GM12872 (cell line): ENCODE measurements at regions not wholly inside any gene's neighbourhood (a gene's known extent, or its start where the extent isn't known, plus 50 kb on each side); places are given as distances from the start of the nearest gene placed in this dataset.

Experiments used
- TF ChIP-seq, protein P1 (sequence below): IDR thresholded peaks from 3 replicates; pipeline ENCODE4 v1.5.1; 2011; ENCODE audit warnings: low read depth, mild to moderate bottlenecking, low read length, moderate library complexity; ENCODE audit not compliant: insufficient read depth

DNA sequence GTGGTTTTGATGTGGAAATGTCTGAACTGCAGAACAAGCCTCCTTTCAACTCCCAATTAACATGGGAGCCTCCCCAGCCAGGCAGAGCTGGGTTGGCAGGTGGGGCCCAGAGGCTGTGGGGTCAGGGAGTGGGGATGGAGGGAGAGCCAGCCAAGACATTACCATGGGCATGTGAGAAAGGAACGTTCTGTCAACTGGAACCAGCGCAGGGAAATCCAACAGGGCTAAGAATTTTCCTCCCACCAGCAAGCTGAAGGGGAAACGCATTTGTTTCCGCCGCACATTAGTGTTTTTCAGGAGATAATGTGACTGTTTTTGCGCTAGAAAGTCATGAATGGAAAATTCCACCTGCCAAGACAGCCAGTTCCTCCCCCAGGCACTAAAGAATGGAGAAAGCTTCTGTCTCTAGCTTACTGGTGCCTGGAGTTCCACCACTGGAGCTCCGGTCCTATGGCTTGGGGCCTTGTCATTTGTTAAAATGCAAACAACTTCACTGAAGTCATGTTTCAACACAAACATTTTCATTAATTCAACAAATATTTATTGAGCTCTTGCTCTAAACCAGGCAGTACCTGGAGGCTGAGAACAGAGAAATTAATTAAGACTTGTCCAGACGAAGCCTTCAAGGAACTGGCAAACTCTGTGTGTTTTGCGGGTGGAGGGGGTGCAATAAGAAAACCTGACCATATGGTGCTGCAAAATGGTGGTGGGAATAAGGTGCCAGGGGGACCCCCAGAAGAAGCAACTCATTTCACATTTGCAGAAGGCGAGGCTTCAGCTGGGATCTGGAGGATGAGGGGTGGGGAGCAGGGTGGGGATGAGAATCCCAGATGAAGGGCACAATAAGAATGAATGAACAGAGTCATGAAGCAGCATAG lies 305.1 kb downstream of the MATN1 start:
- TF ChIP-seq, protein P1, sequence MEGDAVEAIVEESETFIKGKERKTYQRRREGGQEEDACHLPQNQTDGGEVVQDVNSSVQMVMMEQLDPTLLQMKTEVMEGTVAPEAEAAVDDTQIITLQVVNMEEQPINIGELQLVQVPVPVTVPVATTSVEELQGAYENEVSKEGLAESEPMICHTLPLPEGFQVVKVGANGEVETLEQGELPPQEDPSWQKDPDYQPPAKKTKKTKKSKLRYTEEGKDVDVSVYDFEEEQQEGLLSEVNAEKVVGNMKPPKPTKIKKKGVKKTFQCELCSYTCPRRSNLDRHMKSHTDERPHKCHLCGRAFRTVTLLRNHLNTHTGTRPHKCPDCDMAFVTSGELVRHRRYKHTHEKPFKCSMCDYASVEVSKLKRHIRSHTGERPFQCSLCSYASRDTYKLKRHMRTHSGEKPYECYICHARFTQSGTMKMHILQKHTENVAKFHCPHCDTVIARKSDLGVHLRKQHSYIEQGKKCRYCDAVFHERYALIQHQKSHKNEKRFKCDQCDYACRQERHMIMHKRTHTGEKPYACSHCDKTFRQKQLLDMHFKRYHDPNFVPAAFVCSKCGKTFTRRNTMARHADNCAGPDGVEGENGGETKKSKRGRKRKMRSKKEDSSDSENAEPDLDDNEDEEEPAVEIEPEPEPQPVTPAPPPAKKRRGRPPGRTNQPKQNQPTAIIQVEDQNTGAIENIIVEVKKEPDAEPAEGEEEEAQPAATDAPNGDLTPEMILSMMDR = no peak

DNA sequence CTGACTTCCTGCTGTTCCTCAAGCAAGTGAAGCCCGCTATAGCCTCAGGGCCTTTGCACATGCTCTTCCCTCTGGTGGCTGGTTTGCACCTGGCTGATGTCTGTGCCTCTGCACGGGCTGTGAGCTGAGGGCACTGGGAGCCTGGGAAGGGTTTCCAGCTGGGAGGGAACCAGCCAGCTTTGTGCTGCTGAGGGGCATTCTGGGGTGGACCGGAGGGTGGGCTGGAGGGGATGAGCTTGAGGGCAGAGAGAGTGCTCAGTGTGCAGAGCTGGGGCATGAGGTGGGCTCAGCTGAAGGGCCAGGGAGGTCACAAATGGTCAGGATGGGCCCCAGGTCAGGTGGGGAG lies 305.7 kb downstream of the MATN1 start:
- TF ChIP-seq, protein P1 = no peak

DNA sequence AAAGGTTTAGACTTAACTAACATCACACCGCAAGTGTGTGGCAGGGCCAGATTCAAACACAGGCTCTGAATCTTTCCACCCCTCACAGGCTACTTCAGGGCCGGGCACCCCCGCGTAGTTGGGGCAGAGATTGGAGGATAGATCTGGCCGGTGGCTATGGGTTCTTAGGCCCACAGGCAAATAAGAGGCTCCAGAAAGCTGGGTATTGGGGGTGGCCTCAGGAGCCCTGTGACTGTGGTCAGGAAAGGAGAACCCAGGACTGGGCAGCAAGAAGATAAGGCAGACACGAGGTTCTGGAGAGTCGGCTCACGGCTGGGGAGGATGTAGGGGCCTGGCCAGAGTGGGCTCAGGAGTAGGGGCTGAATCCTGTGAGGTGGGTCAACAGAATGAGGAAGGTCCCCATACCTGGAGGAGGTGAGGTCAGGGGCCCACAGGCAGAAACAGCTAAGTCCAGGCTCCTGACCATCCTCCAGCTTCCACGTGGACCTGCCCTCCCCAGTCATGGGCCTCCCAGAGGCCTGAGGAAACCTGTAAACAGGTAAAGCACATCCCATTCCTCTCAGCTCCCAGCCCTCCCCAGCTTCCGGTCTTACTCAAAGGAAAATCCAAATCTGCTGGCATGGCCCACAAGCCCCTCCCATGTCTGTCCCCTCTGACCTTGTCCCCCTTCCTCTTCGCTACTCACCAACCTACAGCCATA lies 306.2 kb downstream of the MATN1 start:
- TF ChIP-seq, protein P1 = no peak

DNA sequence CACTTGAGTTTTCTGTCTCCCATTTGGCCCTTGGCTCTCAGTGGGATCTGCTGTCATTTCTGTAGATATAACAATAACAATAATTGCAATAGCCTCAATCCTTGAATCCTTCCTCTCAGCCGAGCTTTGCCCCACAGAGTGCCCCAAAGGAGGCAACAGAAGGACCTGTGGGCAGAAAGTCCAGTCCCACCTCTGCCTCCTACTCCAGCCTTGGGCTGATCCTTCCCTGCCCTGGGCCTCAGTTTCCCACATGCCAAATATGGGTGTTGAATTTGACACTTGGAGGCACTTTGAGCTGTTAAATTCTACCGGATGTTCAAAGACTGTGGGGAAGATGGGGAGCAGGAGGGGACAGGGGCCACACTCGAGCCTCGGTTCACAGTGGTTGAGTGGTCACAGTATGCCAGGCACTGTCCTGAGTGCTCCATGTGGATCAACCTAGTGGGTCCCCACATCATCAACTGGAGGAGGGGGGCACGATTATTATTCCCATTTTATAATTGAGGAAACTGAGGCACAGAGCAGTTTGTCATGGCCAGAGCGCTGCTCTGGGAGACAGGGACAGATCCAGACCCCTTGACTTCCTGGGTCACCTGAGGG lies 307.1 kb downstream of the MATN1 start:
- TF ChIP-seq, protein P1 = no peak

DNA sequence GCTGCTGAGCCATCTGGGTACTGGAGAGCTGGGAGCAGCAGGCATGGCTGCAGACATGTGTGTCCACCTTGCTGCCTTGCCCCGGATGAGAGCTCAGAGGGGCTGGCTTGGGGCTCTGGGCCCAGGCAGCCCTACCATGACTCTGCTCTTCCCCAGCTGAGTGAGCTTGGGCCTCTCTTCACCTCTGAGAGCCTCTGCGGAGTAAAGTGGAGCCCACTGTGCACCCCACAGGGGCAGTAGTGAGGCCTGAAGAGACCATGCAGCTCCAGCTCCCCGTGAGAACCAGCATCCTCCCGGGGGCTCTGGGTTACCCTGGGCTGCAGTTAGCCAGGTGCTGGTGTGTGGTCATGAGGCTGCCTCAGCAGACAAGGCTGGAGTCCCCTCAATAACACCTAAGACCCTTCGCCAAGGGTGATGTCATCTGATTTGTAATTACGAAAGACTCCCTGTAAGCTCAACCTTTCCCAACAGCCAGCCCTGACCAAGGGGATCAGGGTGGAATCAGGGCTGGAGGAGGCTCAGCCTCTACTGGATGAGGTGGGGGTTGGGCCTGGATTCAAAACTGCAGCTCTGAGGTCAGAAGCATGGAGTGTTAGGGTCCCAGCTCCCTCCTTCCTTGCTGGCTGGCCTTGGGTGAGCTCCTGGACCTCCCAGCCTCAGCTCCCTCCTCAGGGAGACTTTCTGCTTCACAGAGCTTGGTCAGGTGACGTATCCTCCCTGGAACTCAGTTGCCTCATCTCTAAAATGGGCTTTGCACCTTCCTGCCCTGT lies 308.0 kb downstream of the MATN1 start:
- TF ChIP-seq, protein P1 = no peak

DNA sequence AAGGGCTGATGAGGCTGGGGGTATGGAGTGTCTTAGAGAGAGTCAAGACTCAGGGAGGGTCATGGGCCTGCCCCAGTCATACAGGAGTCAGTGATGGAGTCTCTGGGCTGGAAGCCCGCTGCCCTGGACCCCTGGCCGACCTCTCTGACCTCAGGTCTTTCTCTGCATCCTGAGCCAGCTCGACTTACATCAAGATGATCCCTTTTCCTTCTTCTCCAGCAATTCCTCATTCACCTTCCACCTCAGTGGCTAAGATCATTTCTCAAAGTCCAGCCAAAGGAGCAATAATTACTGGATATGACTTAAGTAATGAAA lies 308.6 kb downstream of the MATN1 start:
- TF ChIP-seq, protein P1 = no peak
